Spleen (tissue), 7 donors: ENCODE measurements at regions not wholly inside any gene's neighbourhood (a gene's known extent, or its start where the extent isn't known, plus 50 kb on each side); places are given as distances from the start of the nearest gene placed in this dataset.

Experiments used
- POLR2AphosphoS5 ChIP-seq, 3 donors: sonication (generic); formaldehyde crosslinking; IDR thresholded peaks; one replicate each; pipeline ENCODE4 v1.5.1; 2017; ENCODE audit warnings: antibody characterized with exemption in 3 of 3
- TF ChIP-seq, protein P1 (sequence below), 11 experiments: fragments of 200-600 bp in 7 of 11; fragments of 450-650 bp in 4 of 11; sonication (generic) in 4 of 11; IDR thresholded peaks in 8 of 11; conservative IDR thresholded peaks in 3 of 11; 1 replicate in 7 of 11; 2 replicates in 4 of 11; pipeline versions ENCODE4 v1.4.0 to v1.8.0; 2016 to 2021; ENCODE audit warnings: antibody characterized with exemption in 11 of 11, inconsistent platforms in 4 of 11, mild to moderate bottlenecking in 1 of 11
- donor health status: DM: no; HTN: no; CAD: no; lungs with moderate emphysema.
- donor health status: DM: no; HTN: no; CAD: no.
- donor health status: DM: no; HTN: no; CAD: no.

GRCh38 chr9:65411336-65411735 is 126.3 kb upstream of the FOXD4L5 start:
- no peak for TF ChIP-seq POLR2AphosphoS5 (IDR thresholded peaks at IDR 0.05)
- TF ChIP-seq, protein P1, sequence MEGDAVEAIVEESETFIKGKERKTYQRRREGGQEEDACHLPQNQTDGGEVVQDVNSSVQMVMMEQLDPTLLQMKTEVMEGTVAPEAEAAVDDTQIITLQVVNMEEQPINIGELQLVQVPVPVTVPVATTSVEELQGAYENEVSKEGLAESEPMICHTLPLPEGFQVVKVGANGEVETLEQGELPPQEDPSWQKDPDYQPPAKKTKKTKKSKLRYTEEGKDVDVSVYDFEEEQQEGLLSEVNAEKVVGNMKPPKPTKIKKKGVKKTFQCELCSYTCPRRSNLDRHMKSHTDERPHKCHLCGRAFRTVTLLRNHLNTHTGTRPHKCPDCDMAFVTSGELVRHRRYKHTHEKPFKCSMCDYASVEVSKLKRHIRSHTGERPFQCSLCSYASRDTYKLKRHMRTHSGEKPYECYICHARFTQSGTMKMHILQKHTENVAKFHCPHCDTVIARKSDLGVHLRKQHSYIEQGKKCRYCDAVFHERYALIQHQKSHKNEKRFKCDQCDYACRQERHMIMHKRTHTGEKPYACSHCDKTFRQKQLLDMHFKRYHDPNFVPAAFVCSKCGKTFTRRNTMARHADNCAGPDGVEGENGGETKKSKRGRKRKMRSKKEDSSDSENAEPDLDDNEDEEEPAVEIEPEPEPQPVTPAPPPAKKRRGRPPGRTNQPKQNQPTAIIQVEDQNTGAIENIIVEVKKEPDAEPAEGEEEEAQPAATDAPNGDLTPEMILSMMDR (IDR thresholded peaks at IDR 0.05 in 8 of 11, conservative IDR thresholded peaks at IDR 0.05 in 3 of 11) = no peak
